Fibroblast of skin of left quadriceps (primary cell): ENCODE measurements at regions not wholly inside any gene's neighbourhood (a gene's known extent, or its start where the extent isn't known, plus 50 kb on each side); places are given as distances from the start of the nearest gene placed in this dataset.
"Not testable (repeated sequence)": the region's sequence is repeated elsewhere in the genome, so short reads cannot be mapped to it uniquely, and the experiment has no call there.

Experiments used
- DNase-seq, 2 experiments: peaks; one replicate each; pipeline ENCODE4 v3.0.0-alpha.2; 2013; ENCODE audit warnings: low read depth in 2 of 2

- DNase-seq: no peak
Measured at GRCh38 chr1:115182012-115182715, 92.9 kb upstream of the TSPAN2 start.

- no peak for DNase-seq
Measured at GRCh38 chr1:115181231-115181630, 91.9 kb upstream of the TSPAN2 start.

GRCh38 chr1:115179397-115180079 is 90.2 kb upstream of the TSPAN2 start:
- peak; percentile 55 to 61 for DNase-seq

GRCh38 chr1:115176189-115176588 is 86.9 kb upstream of the TSPAN2 start:
- DNase-seq: no peak

- no peak for DNase-seq
Measured at GRCh38 chr1:115175596-115175995, 86.3 kb upstream of the TSPAN2 start.

- DNase-seq: no peak
Measured at GRCh38 chr1:115173151-115173550, 83.8 kb upstream of the TSPAN2 start.

GRCh38 chr1:115172270-115172669 is 83.0 kb upstream of the TSPAN2 start:
- DNase-seq: no peak

- DNase-seq: no peak
Measured at GRCh38 chr1:115170961-115171392, 81.7 kb upstream of the TSPAN2 start.

GRCh38 chr1:115170377-115170776 is 81.1 kb upstream of the TSPAN2 start:
- no peak for DNase-seq

- no peak for DNase-seq
Measured at GRCh38 chr1:115168026-115168425, 78.7 kb upstream of the TSPAN2 start.

- no peak for DNase-seq
Measured at GRCh38 chr1:115166531-115167091, 77.3 kb upstream of the TSPAN2 start.

- DNase-seq: no peak
Measured at GRCh38 chr1:115165776-115166175, 76.5 kb upstream of the TSPAN2 start.

- DNase-seq: no peak
Measured at GRCh38 chr1:115164940-115165705, 75.8 kb upstream of the TSPAN2 start.

- DNase-seq: no peak
Measured at GRCh38 chr1:115164484-115164883, 75.2 kb upstream of the TSPAN2 start.

GRCh38 chr1:115160728-115161127 is 71.4 kb upstream of the TSPAN2 start:
- DNase-seq: no peak

GRCh38 chr1:115159958-115160357 is 70.7 kb upstream of the TSPAN2 start:
- DNase-seq: no peak

- no peak for DNase-seq
Measured at GRCh38 chr1:115158181-115158580, 68.9 kb upstream of the TSPAN2 start.

GRCh38 chr1:115156826-115157468 is 67.6 kb upstream of the TSPAN2 start:
- no peak for DNase-seq

GRCh38 chr1:115153966-115154557 is 64.8 kb upstream of the TSPAN2 start:
- no peak for DNase-seq

- not testable (repeated sequence) for DNase-seq
Measured at GRCh38 chr1:115147928-115148327, 58.6 kb upstream of the TSPAN2 start.

GRCh38 chr1:115145226-115145625 is 55.9 kb upstream of the TSPAN2 start:
- no peak for DNase-seq
